Keratinocyte (primary cell): ENCODE measurements at regions not wholly inside any gene's neighbourhood (a gene's known extent, or its start where the extent isn't known, plus 50 kb on each side); places are given as distances from the start of the nearest gene placed in this dataset.

Source experiments
- DNase-seq: peaks from one replicate; pipeline ENCODE4 v3.0.0-alpha.2; 2011; ENCODE audit warnings: low read depth, missing footprints, low spot score
- FAIRE-seq: peaks from 2 replicates; lab custom pipeline; 2011; peaks lifted over from hg19 to GRCh38; lab: Jason Lieb, UNC
- H2AFZ ChIP-seq: 2 replicates; pipeline ENCODE4 v1.6.0; 2012; ENCODE audit warnings: low read length, control low read depth, inconsistent platforms; ENCODE audit not compliant: control insufficient read depth
- H3K27ac ChIP-seq: 2 replicates; pipeline ENCODE4 v1.5.1; 2011; ENCODE audit warnings: low read length; ENCODE audit not compliant: control insufficient read depth, insufficient read depth
- H3K27me3 ChIP-seq: 3 replicates; pipeline ENCODE4 v1.6.0; 2011; ENCODE audit warnings: low read length; ENCODE audit not compliant: control insufficient read depth, insufficient read depth; ENCODE audit errors: extremely low read depth
- H3K36me3 ChIP-seq, 2 experiments: 2 replicates in 1 of 2; 3 replicates in 1 of 2; pipeline ENCODE4 v1.5.1; 2011; ENCODE audit warnings: low read length in 2 of 2, mild to moderate bottlenecking in 1 of 2; ENCODE audit not compliant: control insufficient read depth in 2 of 2, insufficient read depth in 2 of 2; ENCODE audit errors: extremely low read depth in 1 of 2
- H3K4me1 ChIP-seq: 3 replicates; pipeline ENCODE4 v1.5.1; 2011; ENCODE audit warnings: low read length; ENCODE audit not compliant: control insufficient read depth, insufficient read depth; ENCODE audit errors: extremely low read depth
- H3K4me2 ChIP-seq: 3 replicates; pipeline ENCODE4 v1.6.0; 2011; ENCODE audit warnings: low read depth, low read length; ENCODE audit not compliant: control insufficient read depth, insufficient read depth; ENCODE audit errors: extremely low read depth
- H3K4me3 ChIP-seq, 3 experiments: fragments of 200-600 bp in 1 of 3; sonication (generic) in 1 of 3; 2 replicates in 2 of 3; 3 replicates in 1 of 3; pipeline ENCODE4 v1.5.1; 2011 to 2016; ENCODE audit warnings: low read length in 3 of 3, mild to moderate bottlenecking in 3 of 3, control low read depth in 2 of 3, inconsistent platforms in 1 of 3, low read depth in 1 of 3, mixed read lengths in 1 of 3, mixed run types in 1 of 3, moderate library complexity in 1 of 3; ENCODE audit not compliant: control insufficient read depth in 2 of 3, insufficient read depth in 2 of 3; ENCODE audit errors: extremely low read depth in 1 of 3
- H3K79me2 ChIP-seq: 2 replicates; pipeline ENCODE4 v1.6.0; 2012; ENCODE audit warnings: low read length; ENCODE audit not compliant: control insufficient read depth, insufficient read depth
- H3K9ac ChIP-seq: 3 replicates; pipeline ENCODE4 v1.6.0; 2011; ENCODE audit warnings: low read length; ENCODE audit not compliant: control insufficient read depth, insufficient read depth; ENCODE audit errors: extremely low read depth
- H3K9me1 ChIP-seq: 3 replicates; pipeline ENCODE4 v1.6.0; 2011; ENCODE audit warnings: low read length; ENCODE audit not compliant: control insufficient read depth, insufficient read depth; ENCODE audit errors: extremely low read depth
- H3K9me3 ChIP-seq: 2 replicates; pipeline ENCODE4 v1.5.1; 2012; ENCODE audit warnings: low read depth, low read length; ENCODE audit not compliant: control insufficient read depth
- H4K20me1 ChIP-seq: 3 replicates; pipeline ENCODE4 v1.6.0; 2011; ENCODE audit warnings: low read length; ENCODE audit not compliant: control insufficient read depth, insufficient read depth; ENCODE audit errors: extremely low read depth
- CTCF ChIP-seq, 3 experiments: IDR thresholded peaks in 1 of 3; conservative IDR thresholded peaks in 1 of 3; optimal IDR thresholded peaks in 1 of 3; 2 replicates in 2 of 3; 3 replicates in 1 of 3; pipeline versions ENCODE3 to v1.5.1; 2011; ENCODE audit warnings: low read length in 3 of 3, mild to moderate bottlenecking in 3 of 3, moderate library complexity in 2 of 3, control low read depth in 1 of 3, inconsistent platforms in 1 of 3; ENCODE audit not compliant: insufficient read depth in 2 of 3; ENCODE audit errors: extremely low read depth in 1 of 3
- EZH2 ChIP-seq: IDR thresholded peaks from one replicate; pipeline ENCODE4 v1.6.1; 2012; ENCODE audit warnings: inconsistent platforms, mild to moderate bottlenecking, low read length, moderate library complexity
- dilution Hi-C: fragments of 300-500 bp; cut with MboI; formaldehyde crosslinking; loops from one replicate; pipeline ENCODE4 v1.7.0; 2020; ENCODE audit warnings: low sequenced_read_pairs; ENCODE audit not compliant: extremely low pct_ligation_motif_present

GRCh38 chr9:129383561-129384490 is 205.8 kb upstream of the IER5L start:
- peak in 1 of 3 experiments; percentile 10 for TF ChIP-seq CTCF (optimal IDR thresholded peaks at IDR 0.05 in 1 of 3, IDR thresholded peaks at IDR 0.05 in 1 of 3, conservative IDR thresholded peaks at IDR 0.05 in 1 of 3; ENCODE audit: extremely low read depth in 1 of 3, insufficient read depth in 2 of 3, low read length in 3 of 3)
- no peak for TF ChIP-seq EZH2
- Histone ChIP-seq H3K4me2 (peak overlapping the region; percentile 83), H3K27ac (peak overlapping the region; percentile 64), H3K27me3 (no peaks in the 10 kb centered on the region), H3K36me3 (no peaks in the 10 kb centered on the region), H3K79me2 (no peaks in the 10 kb centered on the region), H3K4me3 (peak overlapping the region; percentile 44 to 71 (median 62)), H3K9me1 (no peaks in the 10 kb centered on the region), H3K9ac (peak overlapping the region; percentile 74), H3K9me3 (no peaks in the 10 kb centered on the region), H4K20me1 (no peaks in the 10 kb centered on the region), H3K4me1 (peaks cover 10% of the 10 kb centered on the region), H2AFZ (peak overlapping the region; percentile 78)
- dilution Hi-C loops, result no loop called here
- peak; percentile 57 for FAIRE-seq
- DNase-seq, result peak; percentile 21

GRCh38 chr9:129383019-129383560 is 205.0 kb upstream of the IER5L start:
- peak overlapping the region; percentile 74 for H3K9ac ChIP-seq
- H2AFZ ChIP-seq, result peak overlapping the region; percentile 50
- peaks cover 10% of the 10 kb centered on the region for H3K4me1 ChIP-seq
- H3K9me1 ChIP-seq, result no peaks in the 10 kb centered on the region
- H3K4me3 ChIP-seq, result peak overlapping the region; percentile 44 to 71 (median 62)
- H4K20me1 ChIP-seq, result no peaks in the 10 kb centered on the region
- H3K27me3 ChIP-seq, result no peaks in the 10 kb centered on the region
- no peak for TF ChIP-seq EZH2
- no peak for TF ChIP-seq CTCF (optimal IDR thresholded peaks at IDR 0.05 in 1 of 3, IDR thresholded peaks at IDR 0.05 in 1 of 3, conservative IDR thresholded peaks at IDR 0.05 in 1 of 3; ENCODE audit: extremely low read depth in 1 of 3, insufficient read depth in 2 of 3, low read length in 3 of 3)
- DNase-seq (no peak), FAIRE-seq (no peak)
- peak overlapping the region; percentile 83 for H3K4me2 ChIP-seq
- peak overlapping the region; percentile 64 for H3K27ac ChIP-seq
- H3K79me2 ChIP-seq, result no peaks in the 10 kb centered on the region
- dilution Hi-C loops, result no loop called here
- H3K36me3 ChIP-seq, result no peaks in the 10 kb centered on the region
- H3K9me3 ChIP-seq, result no peaks in the 10 kb centered on the region
